Common myeloid progenitor, CD34-positive (primary cell): ENCODE measurements at regions not wholly inside any gene's neighbourhood (a gene's known extent, or its start where the extent isn't known, plus 50 kb on each side); places are given as distances from the start of the nearest gene placed in this dataset.
A peak's percentile ranks its signal among the peaks of the same experiment; 100 is the strongest.

Experiments used
- CTCF ChIA-PET: fragments of 350-600 bp; sonication (Branson Sonifier 250); formaldehyde crosslinking; loops from one replicate; lab custom pipeline; 2021; ENCODE audit warnings: antibody characterized with exemption; lab: Charles Lee
- POLR2A ChIA-PET: fragments of 350-600 bp; sonication (Branson Sonifier 250); formaldehyde crosslinking; loops from one replicate; lab custom pipeline; 2021; ENCODE audit warnings: antibody characterized with exemption; lab: Charles Lee
- DNase-seq, 3 donors: peaks; one replicate each; pipeline versions ENCODE4 v3.0.0 to v3.0.0-alpha.2; 2013
- H3K27ac ChIP-seq, 2 experiments: 1 replicate in 1 of 2; 2 replicates in 1 of 2; pipeline ENCODE4 v1.7.0; 2013; ENCODE audit warnings: inconsistent platforms in 2 of 2, low read length in 2 of 2, mild to moderate bottlenecking in 2 of 2, low read depth in 1 of 2, moderate library complexity in 1 of 2; ENCODE audit not compliant: severe bottlenecking in 2 of 2, insufficient read depth in 1 of 2, poor library complexity in 1 of 2
- H3K27me3 ChIP-seq, 5 experiments: replicated peaks in 2 of 5; 1 replicate in 3 of 5; 2 replicates in 2 of 5; pipeline versions ENCODE4 v1.6.1 to v1.7.0; 2013; ENCODE audit warnings: low read length in 4 of 5, mild to moderate bottlenecking in 2 of 5, moderate library complexity in 2 of 5, inconsistent platforms in 1 of 5; ENCODE audit not compliant: insufficient read depth in 5 of 5, control insufficient read depth in 4 of 5
- H3K36me3 ChIP-seq, 4 experiments: 1 replicate in 2 of 4; 2 replicates in 2 of 4; pipeline versions ENCODE4 v1.6.1 to v1.7.0; 2013; ENCODE audit warnings: low read length in 3 of 4, control low read depth in 1 of 4, mild to moderate bottlenecking in 1 of 4; ENCODE audit not compliant: control insufficient read depth in 4 of 4, insufficient read depth in 4 of 4
- H3K4me1 ChIP-seq, 4 experiments: 1 replicate in 3 of 4; 2 replicates in 1 of 4; pipeline versions ENCODE4 v1.6.1 to v1.7.1; 2013; ENCODE audit warnings: low read length in 3 of 4, mild to moderate bottlenecking in 3 of 4, control low read depth in 1 of 4, inconsistent platforms in 1 of 4, moderate library complexity in 1 of 4; ENCODE audit not compliant: control insufficient read depth in 4 of 4, insufficient read depth in 4 of 4; ENCODE audit errors: control extremely low read depth in 1 of 4
- H3K4me3 ChIP-seq, 7 experiments: 1 replicate in 4 of 7; 2 replicates in 3 of 7; pipeline versions ENCODE4 v1.5.1 to v1.7.0; 2013; ENCODE audit warnings: mild to moderate bottlenecking in 7 of 7, low read length in 6 of 7, moderate library complexity in 6 of 7, inconsistent platforms in 2 of 7, low read depth in 2 of 7, control low read depth in 1 of 7; ENCODE audit not compliant: insufficient read depth in 4 of 7, control insufficient read depth in 1 of 7; ENCODE audit errors: extremely low read depth in 1 of 7
- H3K9me3 ChIP-seq, 5 experiments: 1 replicate in 4 of 5; 2 replicates in 1 of 5; pipeline versions ENCODE4 v1.6.1 to v1.7.1; 2013; ENCODE audit warnings: low read length in 4 of 5, mild to moderate bottlenecking in 2 of 5, inconsistent platforms in 1 of 5, low read depth in 1 of 5, moderate library complexity in 1 of 5; ENCODE audit not compliant: control insufficient read depth in 4 of 5, insufficient read depth in 2 of 5; ENCODE audit errors: control extremely low read depth in 1 of 5
- WGBS: methylation state at CpG from one replicate; pipeline ENCODE4 v1.1.5; 2013; ENCODE audit not compliant: insufficient coverage; 5-methylcytosine and 5-hydroxymethylcytosine counted together

- WGBS: 92% methylated on average over 5 of the region's 7 CpGs
- Histone ChIP-seq H3K27me3 (no peaks in the 10 kb centered on the region), H3K36me3 (no peaks in the 10 kb centered on the region), H3K4me1 (peaks cover 0 to 12% (median 4%) of the 10 kb centered on the region in 4 experiments), H3K9me3 (peaks cover 0 to 3% (median 0%) of the 10 kb centered on the region in 5 experiments), H3K4me3 (no peak overlapping the region), H3K27ac (no peak overlapping the region)
- no peak for DNase-seq
- ChIA-PET POLR2A (no interaction called here), CTCF (interaction anchor here (1.0 to 1.3 kb wide), 3 partner anchors 12 to 47 kb away, joined by 3 to 4 read pairs (median 3); no protein-coding TSS in a partner anchor)
These were observed 67.9 kb upstream of the NCOR2 start for GRCh38 chr12:124635316-124635715.

- no peak overlapping the region for H3K27ac ChIP-seq
- H3K4me3 ChIP-seq: no peak overlapping the region
- no peaks in the 10 kb centered on the region for H3K9me3 ChIP-seq
- CTCF ChIA-PET: no interaction called here
- H3K27me3 ChIP-seq: no peaks in the 10 kb centered on the region
- WGBS: 95% methylated on average over 11 of the region's 17 CpGs
- H3K4me1 ChIP-seq: peaks cover 0 to 12% (median 4%) of the 10 kb centered on the region in 4 experiments
- POLR2A ChIA-PET: no interaction called here
- no peaks in the 10 kb centered on the region for H3K36me3 ChIP-seq
- DNase-seq: peak in 1 of 3 donors; percentile 26
These were observed 66.3 kb upstream of the NCOR2 start for GRCh38 chr12:124633365-124634362.

- peak in 1 of 3 donors; percentile 22 for DNase-seq
- H3K27ac ChIP-seq: no peak overlapping the region
- peak overlapping the region in 1 of 7 experiments; percentile 3 for H3K4me3 ChIP-seq
- no peaks in the 10 kb centered on the region for H3K36me3 ChIP-seq
- CTCF ChIA-PET: interaction anchor here (1.0 to 1.2 kb wide), 2 partner anchors 23 to 132 kb away, joined by 3 to 4 read pairs; no protein-coding TSS in a partner anchor
- H3K4me1 ChIP-seq: peaks cover 0 to 12% (median 4%) of the 10 kb centered on the region in 4 experiments
- H3K27me3 ChIP-seq: no peaks in the 10 kb centered on the region
- no peaks in the 10 kb centered on the region for H3K9me3 ChIP-seq
- POLR2A ChIA-PET: no interaction called here
- 100% methylated on average over 1 of the region's 9 CpGs for WGBS
These were observed 65.1 kb upstream of the NCOR2 start for GRCh38 chr12:124632519-124632984.

- no peak overlapping the region for H3K4me3 ChIP-seq
- ChIA-PET CTCF (interaction anchor here (1.0 to 1.2 kb wide), 2 partner anchors 23 to 133 kb away, joined by 3 to 4 read pairs; no protein-coding TSS in a partner anchor), POLR2A (no interaction called here)
- 97% methylated on average over 7 of the region's 11 CpGs for WGBS
- H3K9me3 ChIP-seq: no peaks in the 10 kb centered on the region
- no peak for DNase-seq
- H3K27me3 ChIP-seq: no peaks in the 10 kb centered on the region
- H3K27ac ChIP-seq: no peak overlapping the region
- H3K36me3 ChIP-seq: no peaks in the 10 kb centered on the region
- peaks cover 0 to 15% (median 6%) of the 10 kb centered on the region in 4 experiments for H3K4me1 ChIP-seq
These were observed 64.4 kb upstream of the NCOR2 start for GRCh38 chr12:124631681-124632256.

- Histone ChIP-seq H3K4me3 (no peak overlapping the region), H3K27me3 (no peaks in the 10 kb centered on the region), H3K36me3 (no peaks in the 10 kb centered on the region), H3K4me1 (peaks cover 0 to 18% (median 11%) of the 10 kb centered on the region in 4 experiments), H3K27ac (no peak overlapping the region), H3K9me3 (no peaks in the 10 kb centered on the region)
- WGBS: 98% methylated on average over 10 of the region's 15 CpGs
- ChIA-PET POLR2A (no interaction called here), CTCF (no interaction called here)
- no peak for DNase-seq
These were observed 63.4 kb upstream of the NCOR2 start for GRCh38 chr12:124630791-124631313.

- Histone ChIP-seq H3K27me3 (no peaks in the 10 kb centered on the region), H3K4me3 (no peak overlapping the region), H3K36me3 (no peaks in the 10 kb centered on the region), H3K27ac (no peak overlapping the region), H3K9me3 (no peaks in the 10 kb centered on the region), H3K4me1 (peaks cover 0 to 19% (median 14%) of the 10 kb centered on the region in 4 experiments)
- no peak for DNase-seq
- 96% methylated on average over 8 of the region's 12 CpGs for WGBS
- CTCF ChIA-PET: no interaction called here
- POLR2A ChIA-PET: no interaction called here
These were observed 62.5 kb upstream of the NCOR2 start for GRCh38 chr12:124629789-124630480.
